ENCODE measurements at regions not wholly inside any gene's neighbourhood (a gene's known extent, or its start where the extent isn't known, plus 50 kb on each side); places are given as distances from the start of the nearest gene placed in this dataset.
"Not testable (repeated sequence)": the region's sequence is repeated elsewhere in the genome, so short reads cannot be mapped to it uniquely, and the experiment has no call there.

- no peak for TF ChIP-seq CTCF (IDR thresholded peaks at IDR 0.05; ENCODE audit: extremely low read depth, missing control alignments)
- no peak for DNase-seq (ENCODE audit: low spot score)
Observed at GRCh38 chr7:124247691-124248090, 214.8 kb upstream of the TMEM229A start.

GRCh38 chr7:124246262-124246863, 213.5 kb upstream of the TMEM229A start:
- no peak for DNase-seq (ENCODE audit: low spot score)
- no peak for TF ChIP-seq CTCF (IDR thresholded peaks at IDR 0.05; ENCODE audit: extremely low read depth, missing control alignments)

GRCh38 chr7:124244469-124244868, 211.6 kb upstream of the TMEM229A start:
- DNase-seq (ENCODE audit: low spot score) = not testable (repeated sequence)

GRCh38 chr7:124219681-124220080, 186.8 kb upstream of the TMEM229A start:
- no peak for TF ChIP-seq CTCF (IDR thresholded peaks at IDR 0.05; ENCODE audit: extremely low read depth, missing control alignments)

GRCh38 chr7:124208642-124209041, 175.8 kb upstream of the TMEM229A start:
- no peak for DNase-seq (ENCODE audit: low spot score)

More at GRCh38 chr7:124219681-124220080, 186.8 kb upstream of the TMEM229A start:
- no peak for DNase-seq (ENCODE audit: low spot score)

GRCh38 chr7:124208173-124208572, 175.3 kb upstream of the TMEM229A start:
- TF ChIP-seq CTCF (IDR thresholded peaks at IDR 0.05; ENCODE audit: extremely low read depth, missing control alignments) = no peak
- DNase-seq (ENCODE audit: low spot score) = no peak

More at GRCh38 chr7:124208642-124209041, 175.8 kb upstream of the TMEM229A start:
- no peak for TF ChIP-seq CTCF (IDR thresholded peaks at IDR 0.05; ENCODE audit: extremely low read depth, missing control alignments)

- no peak for DNase-seq (ENCODE audit: low spot score)
- TF ChIP-seq CTCF (IDR thresholded peaks at IDR 0.05; ENCODE audit: extremely low read depth, missing control alignments) = no peak
Observed at GRCh38 chr7:124205526-124205925, 172.7 kb upstream of the TMEM229A start.

GRCh38 chr7:124202546-124202945, 169.7 kb upstream of the TMEM229A start:
- no peak for DNase-seq (ENCODE audit: low spot score)
- no peak for TF ChIP-seq CTCF (IDR thresholded peaks at IDR 0.05; ENCODE audit: extremely low read depth, missing control alignments)
